Retinal pigment epithelial cell (primary cell): ENCODE measurements at regions not wholly inside any gene's neighbourhood (a gene's known extent, or its start where the extent isn't known, plus 50 kb on each side); places are given as distances from the start of the nearest gene placed in this dataset.
A peak's percentile ranks its signal among the peaks of the same experiment; 100 is the strongest.

ENCODE experiments used
- DNase-seq: peaks from one replicate; pipeline ENCODE4 v3.0.0-alpha.2; 2010; ENCODE audit warnings: low read depth
- H3K4me3 ChIP-seq: 2 replicates; pipeline ENCODE4 v1.5.1; 2011; ENCODE audit warnings: mild to moderate bottlenecking, low read length, control low read depth, moderate library complexity
- CTCF ChIP-seq: conservative IDR thresholded peaks from 2 replicates; pipeline ENCODE4 v1.5.1; 2011; ENCODE audit warnings: low read depth, low read length, control low read depth, inconsistent platforms

GRCh38 chr14:100450049-100450448, 126.9 kb downstream of the SLC25A47 start:
- no peak overlapping the region for H3K4me3 ChIP-seq
- TF ChIP-seq CTCF = no peak
- DNase-seq = no peak

- TF ChIP-seq CTCF = no peak
- no peak overlapping the region for H3K4me3 ChIP-seq
- no peak for DNase-seq
Measured at GRCh38 chr14:100450736-100451135, 127.6 kb downstream of the SLC25A47 start.

GRCh38 chr14:100451264-100451663, 128.1 kb downstream of the SLC25A47 start:
- no peak for DNase-seq
- no peak for TF ChIP-seq CTCF
- no peak overlapping the region for H3K4me3 ChIP-seq

GRCh38 chr14:100453930-100454329, 130.8 kb downstream of the SLC25A47 start:
- H3K4me3 ChIP-seq = no peak overlapping the region
- DNase-seq = no peak
- no peak for TF ChIP-seq CTCF

GRCh38 chr14:100454437-100454836, 131.3 kb downstream of the SLC25A47 start:
- no peak overlapping the region for H3K4me3 ChIP-seq
- no peak for TF ChIP-seq CTCF
- DNase-seq = no peak

- no peak overlapping the region for H3K4me3 ChIP-seq
- DNase-seq = no peak
- TF ChIP-seq CTCF = no peak
Measured at GRCh38 chr14:100463937-100464336, 123.3 kb downstream of the BEGAIN start.

GRCh38 chr14:100466111-100466856, 120.9 kb downstream of the BEGAIN start:
- peak; percentile 15 for TF ChIP-seq CTCF
- no peak overlapping the region for H3K4me3 ChIP-seq
- DNase-seq = no peak
